ENCODE measurements at regions not wholly inside any gene's neighbourhood (a gene's known extent, or its start where the extent isn't known, plus 50 kb on each side); places are given as distances from the start of the nearest gene placed in this dataset.
A peak's percentile ranks its signal among the peaks of the same experiment; 100 is the strongest.

- TF ChIP-seq CEBPB (IDR thresholded peaks at IDR 0.05) = peak; percentile 60
- no peak for TF ChIP-seq MAX (IDR thresholded peaks at IDR 0.05)
- no peak for TF ChIP-seq ZBTB7A (IDR thresholded peaks at IDR 0.05; ENCODE audit: low read depth)
- TF ChIP-seq TAF1 (IDR thresholded peaks at IDR 0.05; ENCODE audit: low read depth) = no peak
- no peak for TF ChIP-seq EP300 (IDR thresholded peaks at IDR 0.05; ENCODE audit: borderline replicate concordance)
- TF ChIP-seq REST (IDR thresholded peaks at IDR 0.05; ENCODE audit: low read depth) = no peak
Measured at GRCh38 chr14:22316473-22316872, 272.6 kb downstream of the DAD1 start.
